GM12878 (cell line): ENCODE measurements at regions not wholly inside any gene's neighbourhood (a gene's known extent, or its start where the extent isn't known, plus 50 kb on each side); places are given as distances from the start of the nearest gene placed in this dataset.

Experiments used
- CTCF ChIP-seq, 3 experiments: IDR thresholded peaks in 2 of 3; conservative IDR thresholded peaks in 1 of 3; 2 replicates each; pipeline ENCODE4 v1.5.1; 2011; ENCODE audit warnings: low read depth in 3 of 3, low read length in 3 of 3, mild to moderate bottlenecking in 3 of 3, control low read depth in 2 of 3, moderate library complexity in 2 of 3, inconsistent platforms in 1 of 3, mixed read lengths in 1 of 3; ENCODE audit not compliant: control insufficient read depth in 2 of 3, insufficient read depth in 1 of 3; ENCODE audit errors: extremely low read depth in 1 of 3
- EZH2 ChIP-seq: IDR thresholded peaks from 2 replicates; pipeline ENCODE4 v1.6.1; 2012; ENCODE audit warnings: low read depth, mild to moderate bottlenecking, control low read depth, inconsistent platforms, low read length, borderline replicate concordance; ENCODE audit not compliant: control insufficient read depth
- GABPA ChIP-seq: IDR thresholded peaks from 2 replicates; pipeline ENCODE4 v1.6.1; 2014; ENCODE audit warnings: antibody characterized with exemption, low read depth, mild to moderate bottlenecking, inconsistent platforms
- HDAC6 ChIP-seq: fragments of 200-600 bp; sonication (generic); IDR thresholded peaks from one replicate; pipeline ENCODE4 v1.8.0; 2017; ENCODE audit warnings: antibody characterized with exemption; ENCODE audit not compliant: unreplicated experiment
- NFYB ChIP-seq: IDR thresholded peaks from 2 replicates; pipeline ENCODE4 v1.6.1; 2011; ENCODE audit warnings: low read depth, mild to moderate bottlenecking, low read length, improper control_type of control experiment, moderate library complexity; ENCODE audit not compliant: insufficient read depth
- RAD21 ChIP-seq: IDR thresholded peaks from 2 replicates; pipeline ENCODE4 v1.6.1; 2011; ENCODE audit warnings: mild to moderate bottlenecking, low read depth, low read length, moderate library complexity; ENCODE audit not compliant: insufficient read depth

GRCh38 chr9:11064909-11065308 lies 452.1 kb upstream of the PTPRD start:
- no peak for TF ChIP-seq HDAC6
- TF ChIP-seq CTCF (IDR thresholded peaks at IDR 0.05 in 2 of 3, conservative IDR thresholded peaks at IDR 0.05 in 1 of 3; ENCODE audit: control insufficient read depth in 2 of 3, extremely low read depth in 1 of 3, insufficient read depth in 1 of 3, low read depth in 3 of 3, low read length in 3 of 3): no peak
- no peak for TF ChIP-seq NFYB
- TF ChIP-seq GABPA: no peak
- no peak for TF ChIP-seq RAD21
- TF ChIP-seq EZH2: no peak
